OCI-LY1 (cell line): ENCODE measurements at regions not wholly inside any gene's neighbourhood (a gene's known extent, or its start where the extent isn't known, plus 50 kb on each side); places are given as distances from the start of the nearest gene placed in this dataset.

ENCODE experiments used
- H2AFZ ChIP-seq: fragments of 200-600 bp; sonication (generic), shearing (Covaris generic); 2 replicates; pipeline ENCODE4 v1.6.0; 2014; ENCODE audit warnings: antibody characterized with exemption, mild to moderate bottlenecking, low read length
- H3F3A ChIP-seq: fragments of 200-600 bp; sonication (generic), shearing (Covaris generic); 2 replicates; pipeline ENCODE4 v1.6.0; 2014; ENCODE audit warnings: mild to moderate bottlenecking, antibody characterized with exemption, low read length, moderate library complexity; ENCODE audit not compliant: insufficient read depth
- H3K27ac ChIP-seq: fragments of 200-600 bp; sonication (generic); 2 replicates; pipeline ENCODE4 v1.5.1; 2014; ENCODE audit warnings: low read length, mixed run types, mild to moderate bottlenecking, low read depth; ENCODE audit not compliant: poor library complexity, severe bottlenecking
- H3K27me3 ChIP-seq: fragments of 200-600 bp; sonication (generic); 2 replicates; pipeline ENCODE4 v1.6.0; 2014; ENCODE audit warnings: antibody characterized with exemption, mild to moderate bottlenecking, low read length, moderate library complexity; ENCODE audit not compliant: insufficient read depth
- H3K36me3 ChIP-seq: fragments of 200-600 bp; sonication (generic); 2 replicates; pipeline ENCODE4 v1.6.1; 2014; ENCODE audit warnings: mild to moderate bottlenecking, antibody characterized with exemption, low read length, moderate library complexity, mixed read lengths; ENCODE audit not compliant: insufficient read depth
- H3K4me1 ChIP-seq: fragments of 200-600 bp; sonication (generic); 2 replicates; pipeline ENCODE4 v1.5.1; 2014; ENCODE audit warnings: mild to moderate bottlenecking, low read length, moderate library complexity; ENCODE audit not compliant: insufficient read depth, severe bottlenecking
- H3K4me2 ChIP-seq: fragments of 200-600 bp; sonication (generic), shearing (Covaris generic); 2 replicates; pipeline ENCODE4 v1.6.1; 2014; ENCODE audit warnings: low read length
- H3K4me3 ChIP-seq: fragments of 200-600 bp; sonication (generic); 2 replicates; pipeline ENCODE4 v1.5.1; 2014; ENCODE audit warnings: low read length, low read depth, mild to moderate bottlenecking, mixed read lengths; ENCODE audit not compliant: poor library complexity, severe bottlenecking
- H3K79me2 ChIP-seq: fragments of 200-600 bp; shearing (Covaris generic); 2 replicates; pipeline ENCODE4 v1.6.1; 2016; ENCODE audit warnings: mixed run types, low read length, mixed read lengths; ENCODE audit not compliant: insufficient read depth
- H3K9ac ChIP-seq: fragments of 200-600 bp; sonication (generic), shearing (Covaris generic); 2 replicates; pipeline ENCODE4 v1.6.1; 2014; ENCODE audit warnings: mild to moderate bottlenecking, low read length, mixed read lengths
- H3K9me2 ChIP-seq: fragments of 200-600 bp; sonication (generic), shearing (Covaris generic); 2 replicates; pipeline ENCODE4 v1.6.1; 2014; ENCODE audit warnings: low read depth, mild to moderate bottlenecking, low read length, mixed read lengths
- H3K9me3 ChIP-seq: fragments of 200-600 bp; shearing (Covaris generic); 2 replicates; pipeline ENCODE4 v1.6.1; 2014; ENCODE audit warnings: low read length, mixed read lengths
- H4K20me1 ChIP-seq: fragments of 200-600 bp; sonication (generic), shearing (Covaris generic); 2 replicates; pipeline ENCODE4 v1.6.0; 2016; ENCODE audit warnings: mild to moderate bottlenecking, low read length; ENCODE audit not compliant: insufficient read depth
- CTCF ChIP-seq: fragments of 200-600 bp; sonication (generic), shearing (Covaris generic); IDR thresholded peaks from 2 replicates; pipeline ENCODE4 v1.5.1; 2017; ENCODE audit warnings: mild to moderate bottlenecking, antibody characterized with exemption, low read length, moderate library complexity, mixed read lengths
- EZH2 ChIP-seq: fragments of 200-600 bp; sonication (generic), shearing (Covaris generic); IDR thresholded peaks from 2 replicates; pipeline ENCODE4 v1.8.0; 2017; ENCODE audit warnings: borderline replicate concordance, mixed run types, mild to moderate bottlenecking, antibody characterized with exemption, low read length, moderate library complexity, mixed read lengths

GRCh38 chr10:69696073-69696731 is 66.2 kb downstream of the FAM241B start:
- Histone ChIP-seq H4K20me1 (no peaks in the 10 kb centered on the region), H3K79me2 (no peaks in the 10 kb centered on the region), H3K4me2 (no peak overlapping the region), H3K9me2 (no peaks in the 10 kb centered on the region), H3K9me3 (no peaks in the 10 kb centered on the region), H3K27ac (no peak overlapping the region), H2AFZ (no peak overlapping the region), H3K9ac (no peak overlapping the region), H3K27me3 (no peaks in the 10 kb centered on the region), H3K4me3 (no peak overlapping the region), H3K4me1 (no peaks in the 10 kb centered on the region), H3F3A (no peaks in the 10 kb centered on the region), H3K36me3 (no peaks in the 10 kb centered on the region)
- no peak for TF ChIP-seq EZH2
- TF ChIP-seq CTCF = no peak

- no peak overlapping the region for H3K4me3 ChIP-seq
- no peaks in the 10 kb centered on the region for H3K36me3 ChIP-seq
- H3K9me2 ChIP-seq = no peaks in the 10 kb centered on the region
- no peak overlapping the region for H2AFZ ChIP-seq
- no peak overlapping the region for H3K27ac ChIP-seq
- H3F3A ChIP-seq = no peaks in the 10 kb centered on the region
- no peak overlapping the region for H3K9ac ChIP-seq
- H3K4me1 ChIP-seq = no peaks in the 10 kb centered on the region
- no peaks in the 10 kb centered on the region for H3K79me2 ChIP-seq
- H3K9me3 ChIP-seq = no peaks in the 10 kb centered on the region
- no peaks in the 10 kb centered on the region for H3K27me3 ChIP-seq
- TF ChIP-seq EZH2 (no peak), CTCF (no peak)
- H4K20me1 ChIP-seq = no peaks in the 10 kb centered on the region
- H3K4me2 ChIP-seq = no peak overlapping the region
Observed at GRCh38 chr10:69697006-69697405, 67.0 kb downstream of the FAM241B start.

- no peak overlapping the region for H3K27ac ChIP-seq
- no peak overlapping the region for H3K4me2 ChIP-seq
- no peak overlapping the region for H3K9ac ChIP-seq
- no peak for TF ChIP-seq CTCF
- TF ChIP-seq EZH2 = no peak
- no peaks in the 10 kb centered on the region for H3K4me1 ChIP-seq
- no peaks in the 10 kb centered on the region for H3F3A ChIP-seq
- H3K27me3 ChIP-seq = no peaks in the 10 kb centered on the region
- H3K9me3 ChIP-seq = no peaks in the 10 kb centered on the region
- no peaks in the 10 kb centered on the region for H3K9me2 ChIP-seq
- H3K79me2 ChIP-seq = no peaks in the 10 kb centered on the region
- H3K36me3 ChIP-seq = no peaks in the 10 kb centered on the region
- no peaks in the 10 kb centered on the region for H4K20me1 ChIP-seq
- H3K4me3 ChIP-seq = no peak overlapping the region
- H2AFZ ChIP-seq = no peak overlapping the region
Observed at GRCh38 chr10:69703256-69703655, 73.2 kb downstream of the FAM241B start.
